IMR-90 (cell line): ENCODE measurements at regions not wholly inside any gene's neighbourhood (a gene's known extent, or its start where the extent isn't known, plus 50 kb on each side); places are given as distances from the start of the nearest gene placed in this dataset.

Experiments
- ATAC-seq: fragments of 200-7000 bp; cut with Tn5 transposase; 2 replicates; pipeline ENCODE4 v1.9.1; 2020; ENCODE audit warnings: low read depth, mild to moderate bottlenecking, moderate library complexity
- BruUV-seq: library from RNA; stranded (reverse); fragments of 400-500 nt; replicated peaks from 2 replicates; lab custom pipeline; 2021; lab: Mats Ljungman, UMichigan
- CTCF ChIA-PET: fragments of 300-600 bp; formaldehyde crosslinking; extraction: SDS; loops from one replicate; lab custom pipeline; 2021; ENCODE audit warnings: antibody characterized with exemption; lab: Yijun Ruan, JAX
- POLR2A ChIA-PET: fragments of 300-600 bp; sonication (Branson Sonifier 250); formaldehyde crosslinking; loops from one replicate; lab custom pipeline; 2022; ENCODE audit warnings: antibody characterized with exemption; ENCODE audit not compliant: unreplicated experiment; lab: Charles Lee
- DNase-seq: peaks from one replicate; pipeline ENCODE4 v3.0.0; 2013
- H2AFZ ChIP-seq: replicated peaks from 2 replicates; pipeline ENCODE3; 2013; ENCODE audit warnings: low read length, mild to moderate bottlenecking; ENCODE audit not compliant: poor library complexity
- H2AK5ac ChIP-seq: 2 replicates; pipeline ENCODE4 v1.6.1; 2013; ENCODE audit warnings: low read depth, low read length, inconsistent platforms
- H2AK9ac ChIP-seq: replicated peaks from 2 replicates; pipeline ENCODE3; 2013; ENCODE audit warnings: mild to moderate bottlenecking, low read depth, low read length, moderate library complexity; ENCODE audit not compliant: poor library complexity
- H2BK120ac ChIP-seq: 2 replicates; pipeline ENCODE4 v1.6.1; 2013; ENCODE audit warnings: low read depth, low read length, inconsistent platforms
- H2BK15ac ChIP-seq: 3 replicates; pipeline ENCODE4 v1.6.1; 2013; ENCODE audit warnings: low read depth, low read length, inconsistent platforms
- H2BK20ac ChIP-seq: 2 replicates; pipeline ENCODE4 v1.6.1; 2013; ENCODE audit warnings: low read depth, mild to moderate bottlenecking, inconsistent platforms, low read length, moderate library complexity
- H2BK5ac ChIP-seq: 2 replicates; pipeline ENCODE4 v1.6.1; 2013; ENCODE audit warnings: mild to moderate bottlenecking, low read depth, low read length, inconsistent platforms; ENCODE audit not compliant: poor library complexity, severe bottlenecking
- H3K14ac ChIP-seq: replicated peaks from 2 replicates; pipeline ENCODE4 v1.6.1; 2013; ENCODE audit warnings: low read depth, low read length, inconsistent platforms
- H3K18ac ChIP-seq: 2 replicates; pipeline ENCODE4 v1.6.1; 2013; ENCODE audit warnings: low read depth, low read length, control low read depth
- H3K23ac ChIP-seq: 2 replicates; pipeline ENCODE4 v1.6.1; 2013; ENCODE audit warnings: low read depth, low read length, inconsistent platforms
- H3K27ac ChIP-seq: 2 replicates; pipeline ENCODE4 v1.5.1; 2013; ENCODE audit warnings: mild to moderate bottlenecking, control low read depth, low read length; ENCODE audit not compliant: insufficient read depth
- H3K27me3 ChIP-seq: 2 replicates; pipeline ENCODE4 v1.6.1; 2013; ENCODE audit warnings: low read length; ENCODE audit not compliant: control insufficient read depth, insufficient read depth
- H3K36me3 ChIP-seq: 2 replicates; pipeline ENCODE4 v1.6.1; 2013; ENCODE audit warnings: low read length, mixed read lengths; ENCODE audit not compliant: control insufficient read depth, insufficient read depth
- H3K4ac ChIP-seq: 2 replicates; pipeline ENCODE4 v1.6.1; 2013; ENCODE audit warnings: low read depth, low read length, inconsistent platforms
- H3K4me1 ChIP-seq: 2 replicates; pipeline ENCODE4 v1.6.1; 2013; ENCODE audit warnings: low read length, mixed read lengths; ENCODE audit not compliant: control insufficient read depth, insufficient read depth
- H3K4me2 ChIP-seq: 2 replicates; pipeline ENCODE4 v1.6.1; 2013; ENCODE audit warnings: low read depth, mild to moderate bottlenecking, control low read depth, low read length, moderate library complexity
- H3K4me3 ChIP-seq: 2 replicates; pipeline ENCODE4 v1.5.1; 2013; ENCODE audit warnings: low read depth, mild to moderate bottlenecking, control low read depth, low read length, moderate library complexity; ENCODE audit not compliant: insufficient read depth
- H3K56ac ChIP-seq: 2 replicates; pipeline ENCODE4 v1.6.1; 2013; ENCODE audit warnings: low read length, inconsistent platforms; ENCODE audit not compliant: insufficient read depth; ENCODE audit errors: extremely low read depth
- H3K79me1 ChIP-seq, 2 experiments: 2 replicates each; pipeline ENCODE4 v1.6.1; 2013; ENCODE audit warnings: low read length in 2 of 2, inconsistent platforms in 1 of 2, low read depth in 1 of 2
- H3K9ac ChIP-seq: 2 replicates; pipeline ENCODE4 v1.6.1; 2013; ENCODE audit warnings: low read depth, low read length, control low read depth
- H3K9me1 ChIP-seq: 2 replicates; pipeline ENCODE4 v1.6.1; 2013; ENCODE audit warnings: low read length, inconsistent platforms; ENCODE audit not compliant: insufficient read depth
- H3K9me3 ChIP-seq: 2 replicates; pipeline ENCODE4 v1.6.1; 2013; ENCODE audit warnings: low read length; ENCODE audit not compliant: control insufficient read depth, insufficient read depth
- H4K20me1 ChIP-seq: 2 replicates; pipeline ENCODE4 v1.6.1; 2013; ENCODE audit warnings: low read length, inconsistent platforms; ENCODE audit not compliant: insufficient read depth
- H4K5ac ChIP-seq: 2 replicates; pipeline ENCODE4 v1.6.1; 2013; ENCODE audit warnings: mild to moderate bottlenecking, low read depth, low read length, control low read depth
- H4K8ac ChIP-seq, 2 experiments: 2 replicates each; pipeline ENCODE4 v1.6.1; 2013; ENCODE audit warnings: low read depth in 2 of 2, low read length in 2 of 2, control low read depth in 1 of 2, inconsistent platforms in 1 of 2
- H4K91ac ChIP-seq: 2 replicates; pipeline ENCODE4 v1.6.1; 2013; ENCODE audit warnings: low read depth, low read length, inconsistent platforms; ENCODE audit not compliant: insufficient read depth
- CEBPB ChIP-seq: IDR thresholded peaks from 2 replicates; pipeline ENCODE4 v1.6.1; 2012; ENCODE audit warnings: low read depth, low read length, improper control_type of control experiment
- CHD1 ChIP-seq: IDR thresholded peaks from 2 replicates; pipeline ENCODE4 v1.6.1; 2012; ENCODE audit warnings: low read depth, low read length, improper control_type of control experiment
- FOS ChIP-seq: fragments of 150-350 bp; IDR thresholded peaks from 2 replicates; pipeline ENCODE4 v1.6.1; 2016; ENCODE audit warnings: low read depth, low read length
- MAFK ChIP-seq: IDR thresholded peaks from 2 replicates; pipeline ENCODE4 v1.6.1; 2012; ENCODE audit warnings: low read depth, low read length, improper control_type of control experiment
- MAZ ChIP-seq: IDR thresholded peaks from 2 replicates; pipeline ENCODE4 v1.6.1; 2012; ENCODE audit warnings: low read depth, mild to moderate bottlenecking, low read length, improper control_type of control experiment, moderate library complexity, borderline replicate concordance
- MXI1 ChIP-seq: IDR thresholded peaks from 2 replicates; pipeline ENCODE4 v1.6.1; 2012; ENCODE audit warnings: low read depth, mild to moderate bottlenecking, low read length, moderate library complexity, borderline replicate concordance
- NFE2L2 ChIP-seq: fragments of 150-350 bp; IDR thresholded peaks from 2 replicates; pipeline ENCODE4 v1.6.1; 2016; ENCODE audit warnings: low read depth, mild to moderate bottlenecking, low read length
- POLR2A ChIP-seq: IDR thresholded peaks from 2 replicates; pipeline ENCODE4 v1.6.1; 2012; ENCODE audit warnings: mild to moderate bottlenecking, low read depth, low read length
- RAD21 ChIP-seq: IDR thresholded peaks from 2 replicates; pipeline ENCODE4 v1.6.1; 2012; ENCODE audit warnings: low read length, improper control_type of control experiment
- RCOR1 ChIP-seq: IDR thresholded peaks from 2 replicates; pipeline ENCODE4 v1.6.1; 2012; ENCODE audit warnings: mild to moderate bottlenecking, low read length, improper control_type of control experiment; ENCODE audit not compliant: insufficient replicate concordance
- RFX5 ChIP-seq: IDR thresholded peaks from 2 replicates; pipeline ENCODE4 v1.8.0; 2012; ENCODE audit warnings: low read depth, mild to moderate bottlenecking, low read length, moderate library complexity
- WGBS, 2 experiments: methylation state at CpG; one replicate each; pipeline versions ENCODE4 v1.1.5 to v1.1.7; 2013; ENCODE audit warnings: missing lambda C conversion rate in 2 of 2; ENCODE audit not compliant: insufficient read length in 1 of 2; ENCODE audit errors: extremely low coverage in 2 of 2; 5-methylcytosine and 5-hydroxymethylcytosine counted together
- dilution Hi-C: fragments of 300-500 bp; cut with HindIII; formaldehyde crosslinking; loops from one replicate; pipeline ENCODE4 v1.14.3; 2018; ENCODE audit warnings: low sequenced_read_pairs; ENCODE audit not compliant: unreplicated experiment
- in situ Hi-C: fragments of 300-500 bp; cut with MboI; formaldehyde crosslinking; loops from 3 replicates; pipeline ENCODE4 v1.14.3; 2019; ENCODE audit warnings: low sequenced_read_pairs, inconsistent platforms, mixed read lengths
- intact Hi-C: fragments of 100-400 bp; cut with micrococcal nuclease; formaldehyde crosslinking; loops from 2 replicates; pipeline ENCODE4 v1.10.0; 2022
- TF ChIP-seq, protein P1 (sequence below): conservative IDR thresholded peaks from 2 replicates; pipeline ENCODE4 v1.5.1; 2012; ENCODE audit warnings: mild to moderate bottlenecking, low read depth, low read length, improper control_type of control experiment
- TF ChIP-seq, protein P2 (sequence below): fragments of 150-350 bp; IDR thresholded peaks from 2 replicates; pipeline ENCODE4 v1.6.1; 2017; ENCODE audit warnings: mild to moderate bottlenecking, antibody characterized with exemption, low read length, low read depth
- TF ChIP-seq, protein P3 (sequence below): fragments of 150-350 bp; IDR thresholded peaks from 2 replicates; pipeline ENCODE4 v1.6.1; 2016; ENCODE audit warnings: low read depth, mild to moderate bottlenecking, low read length, moderate library complexity, borderline replicate concordance

DNA sequence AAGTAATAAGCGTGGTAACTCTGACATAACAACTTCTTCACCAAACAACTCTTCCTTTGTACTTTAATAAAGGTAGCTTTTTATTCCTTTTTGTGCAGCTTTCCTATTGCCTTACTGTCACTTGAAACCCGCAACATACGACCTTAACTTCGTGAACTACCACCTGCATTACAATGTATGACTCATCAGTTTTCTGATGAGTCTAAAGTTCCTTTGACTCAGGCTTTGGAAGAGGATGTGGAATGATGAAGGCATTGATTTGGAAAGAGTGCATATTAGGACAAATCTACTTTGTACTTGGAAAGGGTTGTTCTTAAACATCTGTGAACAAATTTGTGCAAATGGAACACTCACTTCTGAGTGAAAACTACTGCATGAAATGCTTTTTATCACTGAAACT, 1012.1 kb downstream of the TMEM182 start:
- Histone ChIP-seq H4K8ac (no peak overlapping the region), H3K9me1 (no peaks in the 10 kb centered on the region), H3K14ac (no peak overlapping the region), H3K18ac (no peak overlapping the region), H2AK9ac (no peak overlapping the region), H4K91ac (no peak overlapping the region), H2BK120ac (no peak overlapping the region), H2BK15ac (no peak overlapping the region), H3K4me2 (no peak overlapping the region), H4K5ac (no peak overlapping the region), H2BK20ac (no peak overlapping the region), H3K27ac (no peak overlapping the region), H3K4me1 (no peaks in the 10 kb centered on the region), H4K20me1 (no peaks in the 10 kb centered on the region), H3K9ac (no peak overlapping the region), H2AK5ac (no peak overlapping the region), H3K36me3 (no peaks in the 10 kb centered on the region), H3K79me1 (no peaks in the 10 kb centered on the region), H2AFZ (no peak overlapping the region), H3K9me3 (peaks cover 7% of the 10 kb centered on the region; the same call in 1 of the 2 replicates), H3K27me3 (no peaks in the 10 kb centered on the region), H3K4me3 (no peak overlapping the region), H2BK5ac (no peak overlapping the region), H3K56ac (no peak overlapping the region), H3K23ac (no peak overlapping the region), H3K4ac (no peak overlapping the region)
- TF ChIP-seq CEBPB = no peak
- TF ChIP-seq, protein P1, sequence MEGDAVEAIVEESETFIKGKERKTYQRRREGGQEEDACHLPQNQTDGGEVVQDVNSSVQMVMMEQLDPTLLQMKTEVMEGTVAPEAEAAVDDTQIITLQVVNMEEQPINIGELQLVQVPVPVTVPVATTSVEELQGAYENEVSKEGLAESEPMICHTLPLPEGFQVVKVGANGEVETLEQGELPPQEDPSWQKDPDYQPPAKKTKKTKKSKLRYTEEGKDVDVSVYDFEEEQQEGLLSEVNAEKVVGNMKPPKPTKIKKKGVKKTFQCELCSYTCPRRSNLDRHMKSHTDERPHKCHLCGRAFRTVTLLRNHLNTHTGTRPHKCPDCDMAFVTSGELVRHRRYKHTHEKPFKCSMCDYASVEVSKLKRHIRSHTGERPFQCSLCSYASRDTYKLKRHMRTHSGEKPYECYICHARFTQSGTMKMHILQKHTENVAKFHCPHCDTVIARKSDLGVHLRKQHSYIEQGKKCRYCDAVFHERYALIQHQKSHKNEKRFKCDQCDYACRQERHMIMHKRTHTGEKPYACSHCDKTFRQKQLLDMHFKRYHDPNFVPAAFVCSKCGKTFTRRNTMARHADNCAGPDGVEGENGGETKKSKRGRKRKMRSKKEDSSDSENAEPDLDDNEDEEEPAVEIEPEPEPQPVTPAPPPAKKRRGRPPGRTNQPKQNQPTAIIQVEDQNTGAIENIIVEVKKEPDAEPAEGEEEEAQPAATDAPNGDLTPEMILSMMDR = no peak
- TF ChIP-seq RAD21 = no peak
- TF ChIP-seq MXI1 = no peak
- peak; percentile 18; the same call in 1 of the 2 replicates for TF ChIP-seq FOS
- no peak for TF ChIP-seq MAFK
- no peak for TF ChIP-seq RCOR1
- no peak for TF ChIP-seq CHD1
- TF ChIP-seq NFE2L2 = peak; percentile 61; the same call in 1 of the 2 replicates
- TF ChIP-seq MAZ = no peak
- no peak for TF ChIP-seq RFX5
- TF ChIP-seq, protein P2, sequence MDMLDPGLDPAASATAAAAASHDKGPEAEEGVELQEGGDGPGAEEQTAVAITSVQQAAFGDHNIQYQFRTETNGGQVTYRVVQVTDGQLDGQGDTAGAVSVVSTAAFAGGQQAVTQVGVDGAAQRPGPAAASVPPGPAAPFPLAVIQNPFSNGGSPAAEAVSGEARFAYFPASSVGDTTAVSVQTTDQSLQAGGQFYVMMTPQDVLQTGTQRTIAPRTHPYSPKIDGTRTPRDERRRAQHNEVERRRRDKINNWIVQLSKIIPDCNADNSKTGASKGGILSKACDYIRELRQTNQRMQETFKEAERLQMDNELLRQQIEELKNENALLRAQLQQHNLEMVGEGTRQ = no peak
- TF ChIP-seq, protein P3, sequence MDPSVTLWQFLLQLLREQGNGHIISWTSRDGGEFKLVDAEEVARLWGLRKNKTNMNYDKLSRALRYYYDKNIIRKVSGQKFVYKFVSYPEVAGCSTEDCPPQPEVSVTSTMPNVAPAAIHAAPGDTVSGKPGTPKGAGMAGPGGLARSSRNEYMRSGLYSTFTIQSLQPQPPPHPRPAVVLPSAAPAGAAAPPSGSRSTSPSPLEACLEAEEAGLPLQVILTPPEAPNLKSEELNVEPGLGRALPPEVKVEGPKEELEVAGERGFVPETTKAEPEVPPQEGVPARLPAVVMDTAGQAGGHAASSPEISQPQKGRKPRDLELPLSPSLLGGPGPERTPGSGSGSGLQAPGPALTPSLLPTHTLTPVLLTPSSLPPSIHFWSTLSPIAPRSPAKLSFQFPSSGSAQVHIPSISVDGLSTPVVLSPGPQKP = no peak
- TF ChIP-seq POLR2A = no peak
- intact Hi-C loops (no loop called here), in situ Hi-C loops (no loop called here), dilution Hi-C loops (no loop called here)
- POLR2A ChIA-PET = no interaction called here
- no TSS peak for BruUV-seq
- no peak for ATAC-seq
- CTCF ChIA-PET = no interaction called here
- DNase-seq = no peak
- WGBS, 2 experiments = no CpG with 5 or more reads among the region's 4 CpGs
